ENCODE measurements at regions not wholly inside any gene's neighbourhood (a gene's known extent, or its start where the extent isn't known, plus 50 kb on each side); places are given as distances from the start of the nearest gene placed in this dataset.

DNA sequence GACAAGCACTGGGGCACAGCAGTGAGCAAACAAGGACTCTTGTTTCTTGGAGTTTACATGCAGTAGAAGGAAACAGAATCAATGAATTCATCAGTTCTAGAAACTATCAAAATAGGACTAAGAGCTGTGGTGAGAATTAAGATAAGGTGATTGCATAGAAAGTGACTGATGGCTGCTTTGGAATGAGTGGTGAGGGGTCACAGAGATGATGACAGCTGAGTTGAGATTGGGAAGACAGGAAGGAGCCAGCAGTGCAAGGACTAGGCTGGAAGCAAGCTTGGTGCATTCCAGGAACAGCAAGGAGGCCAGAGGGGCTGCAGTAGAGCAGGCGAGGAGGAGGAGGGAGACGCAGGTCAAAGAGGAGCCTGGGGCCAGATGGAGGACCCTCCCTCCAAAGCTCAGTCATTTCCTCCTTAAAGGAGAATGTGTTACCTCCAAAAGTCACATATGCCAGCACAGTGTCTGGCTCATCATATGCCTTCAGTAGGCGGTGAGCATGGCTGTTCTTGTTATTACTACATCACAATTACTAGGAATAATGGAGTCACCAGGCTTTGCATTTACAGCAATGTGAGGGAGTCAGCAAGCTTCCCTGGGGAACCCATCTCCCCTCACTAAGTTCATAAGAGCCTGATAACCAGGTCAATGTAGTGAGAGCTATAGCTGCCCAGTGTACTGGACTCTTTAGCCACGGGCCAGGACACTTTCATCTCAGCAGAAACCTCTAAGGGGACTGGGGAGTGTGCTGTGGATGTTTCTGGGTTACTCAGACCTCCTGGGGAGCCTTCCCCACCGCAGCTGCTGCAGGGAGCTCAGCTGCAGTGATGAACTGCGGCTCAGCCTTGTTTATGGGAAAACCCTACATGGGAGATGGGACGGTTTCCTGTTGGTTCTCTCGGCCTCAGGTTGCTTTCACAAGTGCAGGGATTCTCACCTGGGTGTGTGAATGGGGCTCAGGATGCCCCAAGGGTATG, 157.2 kb downstream of the SEC14L1 start:
- TF ChIP-seq, protein P1, sequence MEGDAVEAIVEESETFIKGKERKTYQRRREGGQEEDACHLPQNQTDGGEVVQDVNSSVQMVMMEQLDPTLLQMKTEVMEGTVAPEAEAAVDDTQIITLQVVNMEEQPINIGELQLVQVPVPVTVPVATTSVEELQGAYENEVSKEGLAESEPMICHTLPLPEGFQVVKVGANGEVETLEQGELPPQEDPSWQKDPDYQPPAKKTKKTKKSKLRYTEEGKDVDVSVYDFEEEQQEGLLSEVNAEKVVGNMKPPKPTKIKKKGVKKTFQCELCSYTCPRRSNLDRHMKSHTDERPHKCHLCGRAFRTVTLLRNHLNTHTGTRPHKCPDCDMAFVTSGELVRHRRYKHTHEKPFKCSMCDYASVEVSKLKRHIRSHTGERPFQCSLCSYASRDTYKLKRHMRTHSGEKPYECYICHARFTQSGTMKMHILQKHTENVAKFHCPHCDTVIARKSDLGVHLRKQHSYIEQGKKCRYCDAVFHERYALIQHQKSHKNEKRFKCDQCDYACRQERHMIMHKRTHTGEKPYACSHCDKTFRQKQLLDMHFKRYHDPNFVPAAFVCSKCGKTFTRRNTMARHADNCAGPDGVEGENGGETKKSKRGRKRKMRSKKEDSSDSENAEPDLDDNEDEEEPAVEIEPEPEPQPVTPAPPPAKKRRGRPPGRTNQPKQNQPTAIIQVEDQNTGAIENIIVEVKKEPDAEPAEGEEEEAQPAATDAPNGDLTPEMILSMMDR (IDR thresholded peaks at IDR 0.05; ENCODE audit: poor library complexity, severe bottlenecking), result no peak
- peaks cover 8% of the 10 kb centered on the region for H3K4me1 ChIP-seq (ENCODE audit: insufficient read depth, poor library complexity, severe bottlenecking)
- peaks cover 93% of the 10 kb centered on the region for H3K36me3 ChIP-seq (ENCODE audit: low read depth)
- H3K4me3 ChIP-seq (ENCODE audit: severe bottlenecking), result no peak overlapping the region
- DNase-seq (ENCODE audit: low spot score), result no peak
- no peaks in the 10 kb centered on the region for H3K27me3 ChIP-seq (ENCODE audit: insufficient read depth, poor library complexity, severe bottlenecking)
- ATAC-seq (ENCODE audit: low read depth), result no peak
- H3K27ac ChIP-seq (ENCODE audit: poor library complexity, severe bottlenecking), result no peak overlapping the region
- H3K9me3 ChIP-seq (ENCODE audit: severe bottlenecking), result no peaks in the 10 kb centered on the region

DNA sequence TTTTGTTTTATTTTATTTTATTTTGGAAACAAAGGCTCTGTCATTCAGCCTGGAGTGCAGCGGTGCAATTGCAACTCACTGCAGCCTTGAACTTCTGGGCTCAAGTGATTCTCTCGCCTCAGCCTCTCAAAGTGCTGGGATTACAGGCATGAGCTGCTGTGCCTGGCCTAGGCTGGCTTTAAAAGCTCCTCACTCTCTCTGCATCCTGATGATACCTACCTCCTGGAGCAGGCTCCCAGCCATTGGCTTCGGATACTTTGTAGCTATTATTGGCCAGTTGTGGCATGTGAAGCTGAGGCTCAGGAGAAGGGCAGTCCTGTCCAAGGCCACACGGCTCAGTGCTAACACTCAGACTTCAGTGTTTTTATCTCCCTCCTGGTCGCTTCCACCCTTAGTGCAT, 158.0 kb downstream of the SEC14L1 start:
- DNase-seq (ENCODE audit: low spot score), result no peak
- ATAC-seq (ENCODE audit: low read depth), result no peak

DNA sequence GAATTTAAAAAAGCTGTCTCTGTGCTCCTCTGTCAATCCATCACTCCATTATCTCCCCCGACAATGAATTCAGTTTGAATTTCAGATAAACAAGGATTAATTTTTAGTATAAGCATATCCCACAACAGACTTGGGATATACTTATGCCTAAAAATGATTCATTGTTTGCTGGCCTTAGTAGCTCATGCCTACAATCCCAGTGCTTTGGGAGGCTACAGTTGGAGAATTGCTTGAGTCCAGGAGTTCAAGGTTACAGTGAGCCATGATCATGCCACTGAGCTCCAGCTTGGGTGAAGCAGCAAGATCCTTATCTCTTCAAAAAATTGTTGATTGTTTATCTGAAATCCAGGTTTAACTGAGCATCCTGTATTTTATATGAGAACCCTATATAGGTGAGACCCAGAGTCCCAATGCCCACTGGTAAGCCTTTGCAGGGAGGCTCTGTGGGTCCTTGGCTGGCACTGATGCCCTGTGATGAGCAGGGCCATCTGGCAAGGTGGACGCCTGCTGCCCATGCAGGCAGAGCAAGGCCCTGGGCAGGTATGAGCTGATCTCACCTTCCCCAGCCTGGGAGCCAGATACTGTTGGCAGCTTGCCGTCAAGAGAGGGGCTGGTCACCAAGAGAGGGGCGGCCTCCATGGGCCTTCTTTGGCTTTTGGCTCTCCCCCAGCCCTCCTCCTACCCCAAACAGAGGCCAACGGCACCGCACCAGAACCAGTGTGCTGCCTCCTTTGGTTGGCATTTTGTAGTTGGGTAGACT, 158.7 kb downstream of the SEC14L1 start:
- DNase-seq (ENCODE audit: low spot score), result no peak
- peaks cover 93% of the 10 kb centered on the region for H3K36me3 ChIP-seq (ENCODE audit: low read depth)
- TF ChIP-seq, protein P1 (IDR thresholded peaks at IDR 0.05; ENCODE audit: poor library complexity, severe bottlenecking), result no peak
- H3K4me1 ChIP-seq (ENCODE audit: insufficient read depth, poor library complexity, severe bottlenecking), result peaks cover 22% of the 10 kb centered on the region
- no peak for ATAC-seq (ENCODE audit: low read depth)
- H3K27me3 ChIP-seq (ENCODE audit: insufficient read depth, poor library complexity, severe bottlenecking), result no peaks in the 10 kb centered on the region
- H3K4me3 ChIP-seq (ENCODE audit: severe bottlenecking), result no peak overlapping the region
- peak overlapping the region; percentile 0 for H3K27ac ChIP-seq (ENCODE audit: poor library complexity, severe bottlenecking)
- H3K9me3 ChIP-seq (ENCODE audit: severe bottlenecking), result no peaks in the 10 kb centered on the region

More for the DNA sequence above, 158.0 kb downstream of the SEC14L1 start:
- TF ChIP-seq, protein P1 (IDR thresholded peaks at IDR 0.05; ENCODE audit: poor library complexity, severe bottlenecking), result no peak
- H3K9me3 ChIP-seq (ENCODE audit: severe bottlenecking), result no peaks in the 10 kb centered on the region
- no peak overlapping the region for H3K27ac ChIP-seq (ENCODE audit: poor library complexity, severe bottlenecking)
- H3K4me3 ChIP-seq (ENCODE audit: severe bottlenecking), result no peak overlapping the region
- no peaks in the 10 kb centered on the region for H3K27me3 ChIP-seq (ENCODE audit: insufficient read depth, poor library complexity, severe bottlenecking)
- peaks cover 16% of the 10 kb centered on the region for H3K4me1 ChIP-seq (ENCODE audit: insufficient read depth, poor library complexity, severe bottlenecking)
- peaks cover 93% of the 10 kb centered on the region for H3K36me3 ChIP-seq (ENCODE audit: low read depth)

DNA sequence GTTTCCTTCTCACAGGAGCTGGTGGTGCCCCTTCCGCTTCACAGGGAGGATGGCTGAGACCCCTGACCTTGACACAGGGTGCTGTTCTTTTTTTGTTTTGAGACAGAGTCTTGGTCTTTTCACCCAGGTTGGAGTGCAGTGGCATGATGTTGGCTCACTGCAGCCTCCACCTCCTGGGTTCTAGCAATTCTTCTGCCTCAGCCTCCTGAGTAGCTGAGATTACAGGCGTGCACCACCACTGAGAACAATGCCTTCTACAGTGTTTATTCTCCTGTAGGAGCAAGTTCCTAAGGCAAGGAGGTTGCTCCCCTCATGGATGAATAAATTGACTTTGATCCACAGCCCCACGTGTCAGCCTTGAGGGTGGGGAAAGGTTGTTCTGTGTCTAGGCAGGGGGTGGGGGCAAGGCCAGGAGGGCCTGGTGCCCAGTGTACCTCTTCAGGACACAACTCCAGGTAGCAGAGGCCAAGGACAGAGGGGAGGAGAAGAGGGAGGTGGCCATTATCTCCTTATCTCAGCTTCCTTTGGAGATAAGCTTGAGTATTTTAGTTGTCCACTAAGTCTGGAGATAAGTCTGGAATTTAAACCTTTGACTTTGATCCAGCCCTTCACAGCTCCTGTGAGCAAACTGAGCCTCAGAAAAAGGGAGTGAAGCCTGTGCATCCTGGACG, 159.4 kb downstream of the SEC14L1 start:
- Histone ChIP-seq H3K4me1 (ENCODE audit: insufficient read depth, poor library complexity, severe bottlenecking) (peaks cover 29% of the 10 kb centered on the region), H3K9me3 (ENCODE audit: severe bottlenecking) (no peaks in the 10 kb centered on the region), H3K36me3 (ENCODE audit: low read depth) (peaks cover 91% of the 10 kb centered on the region), H3K27me3 (ENCODE audit: insufficient read depth, poor library complexity, severe bottlenecking) (no peaks in the 10 kb centered on the region), H3K27ac (ENCODE audit: poor library complexity, severe bottlenecking) (peak overlapping the region; percentile 0), H3K4me3 (ENCODE audit: severe bottlenecking) (no peak overlapping the region)
- ATAC-seq (ENCODE audit: low read depth) (no peak), DNase-seq (ENCODE audit: low spot score) (no peak)
- TF ChIP-seq, protein P1 (IDR thresholded peaks at IDR 0.05; ENCODE audit: poor library complexity, severe bottlenecking), result no peak

Data from RWPE2 (cell line).